Lung (tissue), 11 donors: ENCODE measurements at regions not wholly inside any gene's neighbourhood (a gene's known extent, or its start where the extent isn't known, plus 50 kb on each side); places are given as distances from the start of the nearest gene placed in this dataset.

Experiments
- ATAC-seq: fragments of 200-7000 bp; cut with Tn5 transposase; one replicate; pipeline ENCODE4 v1.9.1; 2020; ENCODE audit warnings: moderate number of reproducible peaks; ENCODE audit not compliant: insufficient read depth, low FRiP score
- DNase-seq, 3 donors: peaks; one replicate each; pipeline ENCODE4 v3.0.0-alpha.2; 2013 to 2017
- H3K27ac ChIP-seq, 2 donors: one replicate each; pipeline ENCODE4 v1.5.1; 2013; ENCODE audit warnings: mild to moderate bottlenecking in 2 of 2, moderate library complexity in 2 of 2, control low read depth in 1 of 2, inconsistent platforms in 1 of 2, low read depth in 1 of 2, low read length in 1 of 2
- H3K27me3 ChIP-seq, 3 donors: one replicate each; pipeline ENCODE4 v1.5.1; 2013; ENCODE audit warnings: low read length in 2 of 3; ENCODE audit not compliant: control insufficient read depth in 3 of 3, insufficient read depth in 3 of 3
- H3K36me3 ChIP-seq, 4 donors: one replicate each; pipeline ENCODE4 v1.5.1; 2013; ENCODE audit warnings: low read length in 4 of 4, mild to moderate bottlenecking in 1 of 4, moderate library complexity in 1 of 4; ENCODE audit not compliant: control insufficient read depth in 4 of 4, insufficient read depth in 4 of 4
- H3K4me1 ChIP-seq, 5 donors: one replicate each; pipeline ENCODE4 v1.5.1; 2013; ENCODE audit warnings: low read length in 5 of 5, mild to moderate bottlenecking in 2 of 5, moderate library complexity in 1 of 5; ENCODE audit not compliant: control insufficient read depth in 5 of 5, insufficient read depth in 5 of 5
- H3K4me3 ChIP-seq: one replicate; pipeline ENCODE4 v1.5.1; 2013; ENCODE audit warnings: mild to moderate bottlenecking, control low read depth, moderate library complexity
- H3K9ac ChIP-seq, 2 donors: one replicate each; pipeline ENCODE4 v1.5.1; 2013; ENCODE audit warnings: low read length in 2 of 2, control low read depth in 1 of 2; ENCODE audit not compliant: insufficient read depth in 1 of 2
- H3K9me3 ChIP-seq, 4 donors: one replicate each; pipeline ENCODE4 v1.5.1; 2013; ENCODE audit warnings: low read length in 3 of 4, mild to moderate bottlenecking in 1 of 4, moderate library complexity in 1 of 4; ENCODE audit not compliant: control insufficient read depth in 4 of 4, insufficient read depth in 3 of 4
- CTCF ChIP-seq: IDR thresholded peaks from 2 replicates; pipeline ENCODE4 v1.5.1; 2012; ENCODE audit warnings: mild to moderate bottlenecking; ENCODE audit errors: control extremely low read depth, extremely low read depth
- WGBS, 2 donors: extraction: QIAGEN DNeasy Blood & Tissue Kit; methylation state at CpG; one replicate each; pipeline ENCODE4 v1.1.7; 2013; 5-methylcytosine and 5-hydroxymethylcytosine counted together
- donor health status: control.
- donor health status: control.
- donor health status: Bipolar disorder and iron deficiency.
- donor health status: healthy.
- donor health status: DM: yes; HTN: yes; CAD: no.

GRCh38 chr2:239870276-239870675 lies 154.9 kb downstream of the NDUFA10 start:
- H3K4me1 ChIP-seq = peaks cover 0 to 12% (median 0%) of the 10 kb centered on the region in 5 donors
- ATAC-seq = no peak
- 92 to 96% methylated on average over 12 of the region's 12 CpGs for WGBS, 2 donors
- no peak for DNase-seq
- no peak for TF ChIP-seq CTCF
- no peak overlapping the region for H3K27ac ChIP-seq
- no peak overlapping the region for H3K9ac ChIP-seq
- H3K4me3 ChIP-seq = no peak overlapping the region
- peaks cover 0 to 5% (median 0%) of the 10 kb centered on the region in 3 donors for H3K27me3 ChIP-seq
- H3K36me3 ChIP-seq = peaks cover 0 to 4% (median 0%) of the 10 kb centered on the region in 4 donors
- H3K9me3 ChIP-seq = peaks cover 0 to 7% (median 2%) of the 10 kb centered on the region in 4 donors

GRCh38 chr2:239869272-239870155 lies 155.6 kb downstream of the NDUFA10 start:
- DNase-seq = no peak
- peaks cover 0 to 7% (median 2%) of the 10 kb centered on the region in 4 donors for H3K9me3 ChIP-seq
- no peak overlapping the region for H3K4me3 ChIP-seq
- ATAC-seq = no peak
- 90 to 94% methylated on average over 29 of the region's 29 CpGs for WGBS, 2 donors
- peaks cover 0 to 3% (median 0%) of the 10 kb centered on the region in 3 donors for H3K27me3 ChIP-seq
- H3K9ac ChIP-seq = no peak overlapping the region
- H3K36me3 ChIP-seq = peaks cover 0 to 4% (median 0%) of the 10 kb centered on the region in 4 donors
- TF ChIP-seq CTCF = no peak
- no peak overlapping the region for H3K27ac ChIP-seq
- H3K4me1 ChIP-seq = peaks cover 0 to 12% (median 0%) of the 10 kb centered on the region in 5 donors

GRCh38 chr2:239868556-239869181 lies 156.5 kb downstream of the NDUFA10 start:
- ATAC-seq (no peak), DNase-seq (no peak)
- H3K27me3 ChIP-seq = no peaks in the 10 kb centered on the region
- H3K36me3 ChIP-seq = peaks cover 0 to 4% (median 0%) of the 10 kb centered on the region in 4 donors
- no peak for TF ChIP-seq CTCF
- H3K9me3 ChIP-seq = peaks cover 0 to 7% (median 2%) of the 10 kb centered on the region in 4 donors
- H3K4me1 ChIP-seq = peaks cover 0 to 12% (median 0%) of the 10 kb centered on the region in 5 donors
- H3K4me3 ChIP-seq = no peak overlapping the region
- H3K9ac ChIP-seq = no peak overlapping the region
- WGBS, 2 donors = 95 to 96% methylated on average over 4 of the region's 4 CpGs
- H3K27ac ChIP-seq = no peak overlapping the region
